ENCODE measurements at regions not wholly inside any gene's neighbourhood (a gene's known extent, or its start where the extent isn't known, plus 50 kb on each side); places are given as distances from the start of the nearest gene placed in this dataset.
A peak's percentile ranks its signal among the peaks of the same experiment; 100 is the strongest.

DNA sequence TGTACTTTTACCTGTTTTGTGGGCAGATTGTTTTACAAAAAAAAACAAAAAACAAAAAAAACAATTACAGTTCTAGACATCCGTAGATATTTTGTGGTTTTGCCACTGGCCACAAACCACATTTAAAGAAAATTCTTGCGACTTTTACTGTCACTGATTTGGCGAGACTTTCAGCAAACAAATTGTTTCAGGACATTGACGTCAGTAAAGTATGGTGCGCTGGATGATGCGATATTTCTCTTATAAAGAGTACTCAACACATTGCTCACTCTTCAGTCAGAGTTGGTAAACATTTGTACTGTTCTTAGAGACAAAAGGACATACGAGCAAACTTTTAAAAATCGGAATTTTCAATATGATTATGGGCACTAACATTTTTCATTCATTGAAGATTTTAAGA lies 229.8 kb downstream of the HAO1 start:
- DNase-seq (ENCODE audit: low read depth): no peak

DNA sequence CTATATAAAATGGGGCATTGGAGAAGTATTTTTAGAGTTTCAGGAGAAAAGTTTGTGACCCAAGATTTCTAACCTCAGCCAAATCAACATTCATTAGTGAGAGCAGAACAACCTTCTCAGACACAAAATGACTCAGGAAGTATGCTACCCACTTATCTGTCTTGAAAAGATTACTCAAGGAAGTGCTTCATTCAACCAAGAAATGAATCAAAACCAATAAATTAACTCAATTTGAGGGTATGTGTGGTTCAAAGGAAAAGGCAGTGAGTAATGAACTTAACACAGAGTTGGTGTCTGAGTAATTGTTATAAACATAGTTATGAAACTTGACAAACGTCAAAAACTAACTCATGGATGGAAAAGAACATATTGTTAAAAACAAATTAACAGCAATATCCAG lies 227.6 kb downstream of the HAO1 start:
- no peak for DNase-seq (ENCODE audit: low read depth)

DNA sequence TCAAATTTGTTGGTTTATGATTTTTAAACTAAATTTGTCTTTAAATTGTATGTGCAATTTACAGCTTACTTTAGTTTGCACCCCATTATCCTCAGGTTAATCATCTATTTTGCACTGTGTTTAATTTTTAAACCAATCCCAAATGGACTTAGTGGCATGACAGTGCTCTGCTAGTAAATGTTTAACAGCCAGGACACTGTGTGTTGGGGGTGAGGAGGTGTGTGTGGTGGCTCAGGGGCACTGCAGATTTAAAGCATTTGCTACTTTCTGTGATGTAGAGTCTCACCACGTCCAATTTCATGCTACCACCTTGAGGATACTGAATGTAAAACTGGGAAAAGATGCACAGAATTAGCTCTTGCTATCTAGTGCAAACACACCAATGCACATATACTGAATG lies 225.7 kb downstream of the HAO1 start:
- no peak for DNase-seq (ENCODE audit: low read depth)

DNA sequence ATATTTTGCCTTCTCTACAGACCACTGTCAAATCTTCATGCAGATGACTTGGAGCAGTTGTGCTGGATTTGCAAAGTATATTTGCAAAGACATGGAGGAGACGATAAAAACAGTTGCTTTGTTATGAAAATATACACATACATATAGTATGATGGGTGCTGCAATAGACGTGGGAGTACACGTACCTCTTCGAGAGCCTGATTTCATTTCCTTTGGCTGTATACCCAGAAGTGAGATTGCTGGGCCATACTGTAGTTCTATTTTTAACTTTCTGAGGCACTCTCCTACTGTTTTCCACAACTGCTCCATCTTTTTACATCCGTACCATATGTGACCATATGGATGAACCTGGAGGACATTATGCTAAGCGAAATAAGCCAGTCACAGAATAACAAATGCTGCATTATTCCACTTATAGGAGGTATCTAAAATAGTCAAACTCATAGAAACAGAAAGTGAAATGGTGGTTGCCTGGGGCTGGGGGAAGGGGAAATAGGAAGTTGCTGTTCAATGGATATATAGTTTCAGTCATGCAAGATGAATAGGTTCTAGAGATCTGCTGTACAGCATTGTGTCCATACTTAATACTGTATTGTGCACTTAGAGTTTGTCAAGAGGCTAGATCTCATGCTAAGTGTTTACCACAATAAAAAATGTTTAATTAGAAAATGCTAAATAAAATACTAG lies 223.8 kb downstream of the HAO1 start:
- DNase-seq (ENCODE audit: low read depth): no peak

DNA sequence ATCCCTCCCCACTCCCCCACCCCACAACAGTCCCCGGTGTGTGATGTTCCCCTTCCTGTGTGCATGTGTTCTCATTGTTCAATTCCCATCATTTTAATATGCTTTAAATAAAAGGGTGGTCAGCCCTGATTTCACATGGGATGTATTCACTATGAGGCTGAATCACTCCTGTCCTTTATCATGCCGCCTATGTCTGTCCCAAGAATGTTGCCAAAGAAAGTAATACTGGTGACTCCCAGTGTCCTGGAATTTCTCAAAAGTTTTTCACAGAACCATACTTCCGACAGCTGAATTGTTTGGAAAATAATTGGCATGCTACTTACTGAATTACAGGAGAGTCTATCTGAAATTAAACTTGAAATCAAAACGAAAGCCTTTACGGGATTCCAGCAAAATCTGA lies 217.7 kb downstream of the HAO1 start:
- DNase-seq (ENCODE audit: low read depth): no peak

DNA sequence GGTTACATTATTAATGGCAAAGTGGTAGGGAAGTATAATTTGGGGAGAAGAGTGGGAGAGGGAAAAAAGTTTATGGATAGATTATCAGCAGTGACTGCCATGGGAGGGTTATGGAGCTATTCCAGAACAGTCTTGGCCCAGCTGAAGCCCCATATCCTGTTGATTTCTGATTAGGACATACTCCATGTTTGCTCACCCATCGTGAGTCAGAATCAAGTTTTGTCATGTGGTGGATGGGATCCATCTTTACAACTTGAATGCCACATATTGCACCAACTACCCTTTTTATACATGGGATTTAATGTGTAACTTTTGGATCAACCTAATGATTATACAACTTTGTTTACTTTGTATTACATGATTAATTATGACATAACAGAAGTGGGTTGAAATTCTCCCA lies 217.0 kb downstream of the HAO1 start:
- no peak for DNase-seq (ENCODE audit: low read depth)

DNA sequence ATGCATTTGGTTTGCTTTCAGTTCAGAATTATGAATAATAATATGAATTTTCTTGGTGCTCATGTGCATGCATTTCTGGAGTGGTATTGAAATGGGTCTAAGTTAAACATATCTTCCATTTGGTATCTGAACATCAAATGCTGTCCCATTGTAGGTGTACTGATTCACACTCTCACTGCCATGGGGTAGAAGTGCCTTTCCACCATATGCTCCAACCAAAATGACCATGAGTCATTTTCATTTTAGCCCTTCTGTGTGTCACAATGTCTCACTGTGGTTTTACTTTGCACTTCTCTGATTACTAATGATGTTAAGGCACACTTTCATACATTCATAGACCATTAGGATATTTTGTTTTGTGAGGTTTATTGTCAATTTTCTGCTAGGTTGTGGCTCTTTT lies 211.9 kb downstream of the HAO1 start:
- no peak for DNase-seq (ENCODE audit: low read depth)

DNA sequence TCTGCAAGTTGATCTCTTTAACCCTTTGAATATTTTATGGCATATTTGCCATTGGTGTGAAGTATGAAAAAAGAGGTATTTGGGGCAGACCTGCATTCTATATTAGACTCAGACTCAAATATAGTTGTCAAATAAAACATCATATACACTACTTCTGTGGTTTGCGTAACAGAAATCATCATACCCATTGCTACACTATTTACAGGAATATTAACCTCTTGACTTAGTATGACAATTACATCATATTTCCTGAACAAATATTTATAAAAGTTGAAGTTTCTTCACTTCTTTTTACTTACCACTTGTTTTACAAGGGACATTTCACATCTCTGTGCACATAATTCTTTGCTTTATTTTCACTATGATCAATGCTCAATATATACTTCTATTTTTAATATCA lies 206.0 kb downstream of the HAO1 start:
- DNase-seq (ENCODE audit: low read depth): no peak

DNA sequence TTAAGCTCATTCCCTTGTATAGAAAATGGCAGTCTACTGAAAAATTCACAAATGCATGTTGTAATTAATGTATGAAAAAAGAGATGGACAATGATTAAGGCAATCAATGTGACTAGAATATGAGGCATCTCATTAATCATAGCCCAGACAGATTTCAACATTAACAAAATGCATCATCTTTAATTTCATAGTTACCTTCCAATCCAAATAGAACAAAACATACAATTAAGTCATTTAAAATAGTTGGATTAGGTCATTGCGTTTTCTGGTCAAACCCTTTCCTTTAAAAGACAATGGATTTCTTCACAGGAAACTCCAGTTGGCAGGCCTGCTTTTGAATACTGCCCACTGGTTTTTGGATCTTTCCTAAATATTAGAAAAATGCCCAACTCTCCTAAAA lies 203.9 kb downstream of the HAO1 start:
- DNase-seq (ENCODE audit: low read depth): no peak

DNA sequence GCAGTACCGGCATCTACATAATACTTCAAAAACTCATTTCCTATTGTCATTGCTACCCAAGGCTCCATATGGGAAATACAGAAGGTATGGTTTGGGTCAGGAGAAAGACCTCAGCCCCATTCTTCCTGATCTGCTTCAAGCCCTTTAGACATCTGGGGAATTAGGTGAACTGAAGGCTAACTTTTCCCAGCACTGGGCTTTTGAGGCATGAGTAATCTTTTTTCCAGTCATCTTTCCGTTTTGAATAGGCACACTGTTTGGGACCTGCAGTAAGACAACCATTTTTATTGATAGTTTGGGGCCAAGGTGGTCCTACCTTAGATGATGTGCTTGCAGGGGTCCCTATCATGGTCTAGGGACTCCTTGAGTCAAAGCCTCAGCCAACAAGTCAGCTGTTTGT lies 198.4 kb downstream of the HAO1 start:
- DNase-seq (ENCODE audit: low read depth): no peak

DNA sequence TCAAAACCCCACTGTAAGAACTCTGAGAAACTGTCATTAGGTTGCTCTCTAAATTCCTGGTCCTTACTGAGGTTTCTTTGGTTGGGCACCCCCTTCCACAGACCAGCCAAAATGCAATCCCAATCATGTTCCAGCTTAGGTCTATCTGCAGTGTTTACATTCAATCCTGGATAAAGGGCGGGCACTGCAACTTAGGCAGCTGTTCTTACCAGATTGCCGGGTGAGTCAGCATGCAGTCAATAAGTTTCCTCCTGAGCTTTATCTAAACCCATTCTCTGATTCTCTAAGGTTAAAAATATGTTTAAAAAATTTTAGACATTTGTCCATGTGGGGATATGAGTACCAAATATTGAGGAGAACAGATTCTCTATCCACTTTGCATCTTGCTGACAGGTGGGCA lies 197.8 kb downstream of the HAO1 start:
- DNase-seq (ENCODE audit: low read depth): no peak

DNA sequence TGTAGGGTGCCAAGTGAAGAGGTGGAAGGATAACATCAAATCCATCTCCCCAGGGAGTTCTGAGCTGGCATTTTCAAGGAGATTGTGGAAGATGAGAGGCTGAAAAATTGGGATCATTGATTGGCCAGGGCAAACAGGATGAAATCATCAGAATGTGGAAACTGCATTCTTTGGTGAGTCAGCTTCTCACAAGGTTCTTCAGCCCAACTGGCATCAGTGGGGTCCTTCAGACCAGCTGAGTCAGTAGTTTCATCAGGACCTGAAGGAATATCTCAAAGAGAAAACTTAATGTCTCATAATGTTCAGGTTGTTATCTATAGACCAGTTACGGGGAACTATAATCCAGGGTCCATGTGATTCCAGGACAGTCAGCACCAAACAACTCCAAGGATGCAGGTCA lies 195.8 kb downstream of the HAO1 start:
- DNase-seq (ENCODE audit: low read depth): peak; percentile 31

DNA sequence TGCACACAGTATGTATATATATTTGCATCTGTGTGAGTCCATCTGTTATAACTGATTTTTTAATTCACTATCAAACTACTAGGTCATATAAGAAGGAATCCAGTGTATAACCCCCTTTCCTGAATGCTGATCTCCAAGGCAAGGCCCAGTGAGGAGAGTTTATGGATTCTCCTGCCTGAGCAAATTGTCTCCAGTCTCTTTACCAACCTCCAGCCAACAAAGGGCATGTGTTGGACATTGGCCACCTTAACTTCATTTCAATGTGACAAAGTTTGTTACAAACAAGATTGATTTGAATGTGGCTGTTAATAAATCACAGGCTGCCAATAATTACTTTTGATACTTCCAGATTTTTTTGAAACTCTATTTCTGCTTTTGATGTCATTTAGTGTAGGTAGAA lies 191.6 kb downstream of the HAO1 start:
- DNase-seq (ENCODE audit: low read depth): no peak

DNA sequence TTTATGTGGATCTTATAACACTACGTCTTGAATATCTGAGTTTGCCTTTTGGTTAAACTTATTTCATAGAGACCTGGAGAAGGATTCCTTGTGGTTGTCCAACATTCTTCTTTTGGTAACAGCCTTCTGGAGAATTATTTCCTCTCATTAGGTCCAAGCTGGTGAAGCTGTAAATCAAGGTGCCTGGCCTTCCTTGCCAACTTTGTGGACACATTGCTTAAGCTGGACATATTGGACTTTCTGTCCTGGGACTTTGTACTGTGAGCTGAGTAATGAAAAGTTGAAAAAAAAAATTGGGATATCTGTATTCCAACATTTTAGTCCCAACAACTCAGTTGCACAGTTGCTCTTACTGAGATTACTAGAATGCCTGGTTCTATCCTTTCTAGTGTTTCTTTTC lies 186.2 kb downstream of the HAO1 start:
- no peak for DNase-seq (ENCODE audit: low read depth)

DNA sequence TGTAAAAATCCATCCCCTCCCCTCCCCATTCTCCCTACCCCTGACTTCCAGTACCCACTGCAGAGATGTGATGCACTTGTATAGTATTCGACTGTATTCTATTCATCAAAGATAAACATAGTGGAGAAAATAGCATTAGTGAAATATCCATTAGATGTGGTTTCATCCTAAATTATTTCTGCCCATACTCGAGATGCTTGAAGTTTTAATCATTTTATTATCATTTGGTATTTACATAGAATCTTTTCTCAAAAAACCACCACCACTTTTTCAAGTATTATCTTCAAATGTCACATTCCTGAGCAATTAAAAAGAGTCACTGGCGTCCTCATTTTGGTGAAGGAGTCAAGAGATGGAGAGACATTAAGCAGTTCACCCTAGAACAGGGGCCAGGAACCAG lies 181.9 kb downstream of the HAO1 start:
- no peak for DNase-seq (ENCODE audit: low read depth)

DNA sequence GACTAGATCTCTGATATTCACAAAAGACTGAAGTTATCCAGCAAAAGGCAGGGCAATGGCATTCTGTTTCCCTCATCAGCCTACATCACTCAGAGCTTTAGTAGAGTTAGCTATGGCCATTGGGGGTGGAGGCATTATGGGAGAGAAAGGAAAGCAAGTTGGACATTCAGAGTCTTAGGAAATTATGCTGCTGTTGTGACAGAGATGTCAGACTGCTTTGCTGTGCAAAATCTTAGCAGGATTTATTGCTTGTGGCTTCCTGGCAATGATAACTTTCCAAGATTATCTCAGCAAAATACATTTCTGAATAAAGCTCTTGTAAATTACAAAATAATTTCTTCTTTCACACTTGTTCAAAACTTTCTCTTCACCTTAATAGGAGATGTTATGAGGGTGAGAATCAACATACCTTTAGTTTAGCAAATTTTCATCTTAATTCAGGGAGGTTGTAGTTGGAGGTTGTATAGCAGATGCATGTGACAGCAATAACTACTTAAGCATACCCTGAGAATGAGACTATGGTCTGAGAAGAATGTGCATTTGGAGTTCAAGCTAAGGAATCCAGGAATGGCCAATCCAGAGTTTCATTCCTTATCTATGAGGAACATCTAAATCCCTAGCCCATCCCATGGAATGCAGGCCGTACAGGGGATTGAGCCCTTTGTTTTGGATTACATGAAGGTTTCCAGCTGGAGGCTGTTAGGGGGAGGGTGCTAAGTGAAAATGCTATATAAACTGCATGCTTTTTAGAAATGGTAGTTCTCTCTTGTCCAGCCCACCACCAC lies 179.8 kb downstream of the HAO1 start:
- DNase-seq (ENCODE audit: low read depth): peak; percentile 11

DNA sequence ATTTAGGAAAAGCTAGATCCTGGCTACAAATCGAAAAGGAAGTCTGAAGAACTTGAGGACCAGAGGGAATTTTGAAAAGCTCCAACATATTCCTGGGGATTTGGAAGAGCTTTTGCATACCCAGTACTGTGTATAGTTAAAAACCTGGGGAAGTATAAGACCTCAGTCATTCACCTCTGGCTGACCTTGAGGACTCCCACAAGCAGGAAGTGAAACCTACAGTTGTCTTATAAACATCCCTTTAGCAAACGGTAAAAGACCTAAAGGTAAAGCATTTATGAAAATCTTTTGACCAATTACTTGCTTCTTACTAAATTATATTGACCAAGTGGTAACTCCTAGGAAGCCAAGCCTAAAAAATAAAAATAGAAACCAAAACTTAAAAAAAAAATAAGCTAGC lies 175.0 kb downstream of the HAO1 start:
- no peak for DNase-seq (ENCODE audit: low read depth)

DNA sequence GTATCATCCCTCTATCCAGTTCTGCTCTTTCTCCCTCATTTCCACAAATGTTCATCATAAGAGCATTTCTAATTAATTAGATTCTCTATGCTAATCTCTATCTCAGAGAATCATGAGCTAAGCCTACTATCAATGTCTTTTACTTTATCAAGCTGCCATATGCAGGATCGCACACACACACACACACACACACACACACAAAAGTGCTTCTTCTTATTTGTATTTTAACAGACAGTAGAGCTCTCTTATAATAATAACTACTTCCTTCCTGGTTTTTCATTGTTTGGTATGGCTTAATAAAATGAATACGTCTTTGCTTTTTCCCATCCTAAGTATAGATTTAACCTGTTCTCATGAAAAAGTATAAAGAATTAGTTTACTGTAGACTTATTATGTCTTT lies 170.2 kb downstream of the HAO1 start:
- DNase-seq (ENCODE audit: low read depth): no peak

DNA sequence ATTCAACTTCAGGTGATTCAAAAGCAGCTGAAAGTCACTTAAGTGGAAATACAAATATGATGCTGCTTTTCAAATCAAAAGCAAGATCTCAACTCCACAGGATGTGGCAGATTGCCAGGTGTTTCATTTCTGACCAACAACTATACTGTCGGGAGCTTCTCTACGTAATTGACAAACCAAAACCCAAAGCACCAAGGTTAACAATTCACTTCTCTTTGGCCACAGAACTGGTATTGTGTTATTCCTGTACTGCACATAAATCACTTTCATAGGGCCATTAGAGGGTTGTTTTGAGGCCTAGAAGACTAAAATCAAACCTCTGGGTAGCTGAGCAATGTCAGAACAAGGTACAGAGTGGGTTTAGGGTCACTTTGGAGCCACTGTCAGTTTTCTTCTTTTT lies 169.7 kb downstream of the HAO1 start:
- no peak for DNase-seq (ENCODE audit: low read depth)

DNA sequence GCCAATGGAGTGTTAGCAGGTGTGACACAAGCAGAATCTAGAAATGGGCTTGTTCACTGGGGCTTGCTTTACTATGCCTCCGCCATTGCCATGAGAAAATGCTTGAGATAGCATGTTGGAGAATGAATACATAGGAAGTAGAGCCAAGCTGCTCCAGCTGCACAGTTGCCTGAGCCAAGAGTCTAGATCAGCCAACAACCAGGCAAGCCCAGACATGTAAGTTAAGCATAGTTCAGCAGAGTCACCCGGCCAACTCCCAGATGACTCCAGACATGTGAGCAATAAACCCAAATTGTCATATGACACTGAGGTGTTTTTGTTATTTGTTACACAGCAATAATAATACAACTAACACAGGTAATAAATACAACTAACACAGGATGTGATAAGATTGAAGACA lies 167.9 kb downstream of the HAO1 start:
- peak; percentile 34 for DNase-seq (ENCODE audit: low read depth)

DNA sequence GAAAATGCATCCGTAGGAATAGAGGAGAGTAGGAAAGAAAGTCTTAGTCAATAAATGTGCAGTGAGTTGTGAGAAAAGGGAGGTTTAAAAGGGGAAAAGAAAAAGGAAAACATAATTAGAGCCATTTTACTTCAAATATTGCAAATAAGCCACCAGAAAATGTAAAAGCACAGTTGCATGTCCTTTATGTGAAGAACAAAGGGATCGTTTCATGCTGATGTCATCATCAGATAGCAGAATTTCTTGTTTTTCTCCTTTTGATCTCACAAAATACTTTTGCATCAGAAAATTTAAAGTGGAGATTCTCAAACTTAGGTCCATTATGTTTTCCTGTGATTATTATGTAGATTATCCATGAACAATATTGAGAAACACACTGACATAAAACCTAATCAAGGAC lies 166.7 kb downstream of the HAO1 start:
- DNase-seq (ENCODE audit: low read depth): no peak

DNA sequence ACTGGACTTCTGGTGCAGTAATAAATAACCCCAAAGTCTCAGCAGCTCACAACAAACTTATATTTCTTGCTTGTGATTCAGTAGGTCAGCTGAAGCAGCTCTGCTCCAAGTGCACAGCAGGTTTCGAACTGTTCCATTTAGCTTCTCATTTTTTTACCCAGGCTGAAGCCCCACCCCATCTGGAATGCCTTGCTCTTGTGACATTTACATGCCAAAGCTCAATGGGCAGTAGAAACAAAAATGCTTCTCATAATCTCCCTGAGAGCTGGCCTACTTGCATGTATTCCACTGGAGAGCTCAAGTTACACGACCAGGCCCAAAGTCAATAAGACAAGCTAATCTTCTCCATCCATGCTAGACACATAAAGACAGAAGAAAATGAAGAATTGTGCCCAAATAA lies 165.2 kb downstream of the HAO1 start:
- peak; percentile 20 for DNase-seq (ENCODE audit: low read depth)

DNA sequence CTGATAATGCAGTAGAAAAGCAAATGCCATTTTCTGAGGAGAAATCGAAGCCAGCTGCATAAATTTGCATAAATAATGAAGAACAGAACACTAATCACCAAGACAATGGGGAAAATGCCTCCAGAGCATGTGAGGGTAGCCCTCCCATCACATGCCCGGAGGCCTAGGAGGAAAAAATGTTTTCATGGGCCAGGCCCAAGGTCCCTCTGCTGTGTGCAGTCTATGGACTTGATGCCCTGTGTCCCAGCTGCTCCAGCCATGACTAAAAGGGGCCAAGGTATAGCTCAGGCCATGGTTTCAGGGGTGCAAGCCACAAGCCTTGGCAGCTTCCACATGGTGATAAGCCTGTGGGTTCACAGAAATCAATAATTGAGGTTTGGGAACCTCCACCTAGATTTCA lies 164.1 kb downstream of the HAO1 start:
- no peak for DNase-seq (ENCODE audit: low read depth)

DNA sequence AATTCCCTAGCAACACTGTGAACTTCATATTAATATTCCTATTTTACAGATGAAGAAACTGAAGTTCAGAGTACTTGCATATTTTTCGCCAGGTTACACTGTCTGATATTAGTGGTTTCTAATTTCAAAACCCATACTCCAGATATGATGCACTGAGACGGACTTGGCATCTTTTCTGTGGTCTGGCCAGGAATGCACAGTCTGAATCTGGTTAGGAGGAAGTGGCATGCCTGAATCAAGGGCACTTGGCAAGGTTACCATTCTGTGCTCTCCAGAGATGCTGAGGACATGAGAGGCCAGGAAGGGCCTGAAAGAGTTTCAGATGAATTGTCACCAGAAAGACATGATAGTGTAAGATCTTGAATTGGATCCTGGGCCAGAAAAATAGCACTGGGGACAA lies 150.1 kb downstream of the HAO1 start:
- peak; percentile 25 for DNase-seq (ENCODE audit: low read depth)
